C1 segment of cervical spinal cord (tissue), 14 donors: ENCODE measurements at regions not wholly inside any gene's neighbourhood (a gene's known extent, or its start where the extent isn't known, plus 50 kb on each side); places are given as distances from the start of the nearest gene placed in this dataset.
"Not testable (repeated sequence)": the region's sequence is repeated elsewhere in the genome, so short reads cannot be mapped to it uniquely, and the experiment has no call there.

Experiments
- DNase-seq, 14 donors: peaks; one replicate each; lab custom pipeline; 2025; lab: John Stamatoyannopoulos, UW

- DNase-seq: no peak
Observed at GRCh38 chr6:81625216-81625615, 127.3 kb downstream of the TENT5A start.

- DNase-seq: no peak
Observed at GRCh38 chr6:81624453-81624852, 128.0 kb downstream of the TENT5A start.

GRCh38 chr6:81623106-81623759 is 129.2 kb downstream of the TENT5A start:
- no peak for DNase-seq

GRCh38 chr6:81621816-81622395 is 130.6 kb downstream of the TENT5A start:
- DNase-seq: no peak

GRCh38 chr6:81614292-81614691 is 138.2 kb downstream of the TENT5A start:
- DNase-seq: no peak

- no peak for DNase-seq
Observed at GRCh38 chr6:81613606-81614005, 138.9 kb downstream of the TENT5A start.

GRCh38 chr6:81612136-81612535 is 140.3 kb downstream of the TENT5A start:
- DNase-seq: no peak

GRCh38 chr6:81609736-81610135 is 142.7 kb downstream of the TENT5A start:
- DNase-seq: no peak

- no peak for DNase-seq
Observed at GRCh38 chr6:81608776-81609175, 143.7 kb downstream of the TENT5A start.

GRCh38 chr6:81606965-81607381 is 145.5 kb downstream of the TENT5A start:
- no peak for DNase-seq

GRCh38 chr6:81605526-81605925 is 147.0 kb downstream of the TENT5A start:
- no peak for DNase-seq

- no peak for DNase-seq
Observed at GRCh38 chr6:81601918-81602317, 150.6 kb downstream of the TENT5A start.

GRCh38 chr6:81600488-81600887 is 152.0 kb downstream of the TENT5A start:
- DNase-seq: not testable (repeated sequence)

GRCh38 chr6:81594501-81594900 is 158.0 kb downstream of the TENT5A start:
- no peak for DNase-seq

- DNase-seq: no peak
Observed at GRCh38 chr6:81590314-81590691, 162.2 kb downstream of the TENT5A start.

- DNase-seq: no peak
Observed at GRCh38 chr6:81589465-81590313, 162.8 kb downstream of the TENT5A start.

GRCh38 chr6:81585686-81586085 is 166.8 kb downstream of the TENT5A start:
- not testable (repeated sequence) for DNase-seq

- DNase-seq: not testable (repeated sequence)
Observed at GRCh38 chr6:81584156-81584555, 168.3 kb downstream of the TENT5A start.

GRCh38 chr6:81575442-81575841 is 177.0 kb downstream of the TENT5A start:
- DNase-seq: no peak

GRCh38 chr6:81572020-81572419 is 180.5 kb downstream of the TENT5A start:
- no peak for DNase-seq

GRCh38 chr6:81570681-81571080 is 181.8 kb downstream of the TENT5A start:
- DNase-seq: no peak

- DNase-seq: no peak
Observed at GRCh38 chr6:81568973-81569372, 183.5 kb downstream of the TENT5A start.

- no peak for DNase-seq
Observed at GRCh38 chr6:81565071-81565470, 187.4 kb downstream of the TENT5A start.
